ENCODE measurements at regions not wholly inside any gene's neighbourhood (a gene's known extent, or its start where the extent isn't known, plus 50 kb on each side); places are given as distances from the start of the nearest gene placed in this dataset.

GRCh38 chr11:112391086-112391485 is 130.4 kb upstream of the PLET1 start:
- TF ChIP-seq CTCF (IDR thresholded peaks at IDR 0.05; ENCODE audit: poor library complexity) (no peak), EZH2 (IDR thresholded peaks at IDR 0.05; ENCODE audit: borderline replicate concordance) (no peak), EZH2phosphoT487 (IDR thresholded peaks at IDR 0.05; ENCODE audit: low read depth, severe bottlenecking, unreplicated experiment) (no peak)

Measured in hepatocyte (in vitro differentiated cells).